Endothelial cell of umbilical vein (primary cell): ENCODE measurements at regions not wholly inside any gene's neighbourhood (a gene's known extent, or its start where the extent isn't known, plus 50 kb on each side); places are given as distances from the start of the nearest gene placed in this dataset.

Experiments used
- BruUV-seq: library from RNA; stranded (reverse); fragments of 400-500 nt; replicated peaks from 2 replicates; lab custom pipeline; 2021; lab: Mats Ljungman, UMichigan
- CTCF ChIA-PET: fragments of 300-600, 350-600 bp; sonication (Branson Sonifier 250); formaldehyde crosslinking; loops from one replicate; lab custom pipeline; 2021; ENCODE audit warnings: antibody characterized with exemption, inconsistent platforms; lab: Charles Lee
- POLR2A ChIA-PET: fragments of 300-600, 350-600 bp; sonication (Branson Sonifier 250); formaldehyde crosslinking; loops from one replicate; lab custom pipeline; 2021; ENCODE audit warnings: antibody characterized with exemption, inconsistent platforms; lab: Charles Lee
- DNase-seq: peaks from one replicate; pipeline ENCODE4 v3.0.0-alpha.2; 2011; ENCODE audit warnings: low read depth, low spot score
- FAIRE-seq: peaks from 2 replicates; lab custom pipeline; 2011; peaks lifted over from hg19 to GRCh38; lab: Jason Lieb, UNC
- H2AFZ ChIP-seq: 2 replicates; pipeline ENCODE4 v1.6.0; 2012; ENCODE audit warnings: low read depth, low read length, control low read depth, inconsistent platforms
- H3K27ac ChIP-seq: 2 replicates; pipeline ENCODE4 v1.5.1; 2011; ENCODE audit warnings: low read depth, mild to moderate bottlenecking, control low read depth, low read length, moderate library complexity; ENCODE audit not compliant: insufficient read depth
- H3K27me3 ChIP-seq, 2 experiments: 2 replicates each; pipeline versions ENCODE4 v1.6.0 to v1.6.1; 2011; ENCODE audit warnings: low read length in 2 of 2, mixed read lengths in 1 of 2; ENCODE audit not compliant: control insufficient read depth in 2 of 2, insufficient read depth in 2 of 2
- H3K36me3 ChIP-seq, 2 experiments: 2 replicates in 1 of 2; 3 replicates in 1 of 2; pipeline ENCODE4 v1.5.1; 2011; ENCODE audit warnings: low read length in 2 of 2, mild to moderate bottlenecking in 1 of 2, moderate library complexity in 1 of 2; ENCODE audit not compliant: control insufficient read depth in 2 of 2, insufficient read depth in 2 of 2; ENCODE audit errors: extremely low read depth in 1 of 2
- H3K4me1 ChIP-seq: 3 replicates; pipeline ENCODE4 v1.5.1; 2011; ENCODE audit warnings: mild to moderate bottlenecking, low read length; ENCODE audit not compliant: control insufficient read depth, insufficient read depth; ENCODE audit errors: extremely low read depth
- H3K4me2 ChIP-seq: 2 replicates; pipeline ENCODE4 v1.6.1; 2011; ENCODE audit warnings: low read length, control low read depth, mixed read lengths; ENCODE audit not compliant: insufficient read depth
- H3K4me3 ChIP-seq, 3 experiments: fragments of 200-600 bp in 1 of 3; sonication (generic), shearing (Covaris generic) in 1 of 3; replicated peaks in 1 of 3; 2 replicates each; pipeline ENCODE4 v1.5.1; 2011 to 2016; ENCODE audit warnings: control low read depth in 3 of 3, low read length in 3 of 3, mild to moderate bottlenecking in 2 of 3, inconsistent platforms in 1 of 3, low read depth in 1 of 3, moderate library complexity in 1 of 3; ENCODE audit not compliant: insufficient read depth in 1 of 3
- H3K79me2 ChIP-seq: 2 replicates; pipeline ENCODE4 v1.6.0; 2012; ENCODE audit warnings: low read length, inconsistent platforms; ENCODE audit not compliant: control insufficient read depth, insufficient read depth
- H3K9ac ChIP-seq: replicated peaks from 2 replicates; pipeline ENCODE3; 2011; ENCODE audit warnings: low read length, control low read depth; ENCODE audit not compliant: insufficient read depth; ENCODE audit errors: extremely low read depth
- H3K9me1 ChIP-seq: replicated peaks from 3 replicates; pipeline ENCODE4 v1.6.0; 2011; ENCODE audit warnings: mild to moderate bottlenecking, low read length; ENCODE audit not compliant: control insufficient read depth, insufficient read depth; ENCODE audit errors: extremely low read depth
- H3K9me3 ChIP-seq: replicated peaks from 2 replicates; pipeline ENCODE4 v1.5.1; 2012; ENCODE audit warnings: low read length, inconsistent platforms; ENCODE audit not compliant: control insufficient read depth, insufficient read depth
- H4K20me1 ChIP-seq: replicated peaks from 2 replicates; pipeline ENCODE3; 2011; ENCODE audit warnings: mild to moderate bottlenecking, low read length; ENCODE audit not compliant: control insufficient read depth, insufficient read depth; ENCODE audit errors: extremely low read depth
- EZH2 ChIP-seq: IDR thresholded peaks from 2 replicates; pipeline ENCODE4 v1.6.1; 2012; ENCODE audit warnings: borderline replicate concordance, low read depth, mild to moderate bottlenecking, moderate library complexity, low read length, inconsistent platforms; ENCODE audit not compliant: severe bottlenecking
- FOS ChIP-seq: IDR thresholded peaks from 2 replicates; pipeline ENCODE4 v1.6.1; 2011; ENCODE audit warnings: mild to moderate bottlenecking, low read length, moderate library complexity, borderline replicate concordance; ENCODE audit not compliant: insufficient read depth
- GATA2 ChIP-seq: IDR thresholded peaks from 2 replicates; pipeline ENCODE4 v1.7.0; 2011; ENCODE audit warnings: low read depth, mild to moderate bottlenecking, moderate library complexity, mixed read lengths, low read length; ENCODE audit not compliant: insufficient read length, insufficient read depth
- JUN ChIP-seq: IDR thresholded peaks from 2 replicates; pipeline ENCODE4 v1.6.1; 2011; ENCODE audit warnings: borderline replicate concordance, low read depth; ENCODE audit not compliant: insufficient read length, insufficient read depth
- MYC ChIP-seq: IDR thresholded peaks from one replicate; pipeline ENCODE4 v1.6.1; 2011; ENCODE audit warnings: mild to moderate bottlenecking, low read depth, low read length
- POLR2A ChIP-seq: IDR thresholded peaks from 2 replicates; pipeline ENCODE4 v1.6.1; 2012; ENCODE audit warnings: low read depth, mild to moderate bottlenecking, control low read depth, low read length
- dilution Hi-C: fragments of 300-500 bp; cut with MboI; formaldehyde crosslinking; loops from one replicate; pipeline ENCODE4 v1.15.0; 2019; ENCODE audit warnings: low sequenced_read_pairs; ENCODE audit not compliant: extremely low pct_ligation_motif_present
- intact Hi-C: fragments of 100-400 bp; cut with micrococcal nuclease; formaldehyde crosslinking; loops from one replicate; pipeline ENCODE4 v1.10.0; 2022
- TF ChIP-seq, protein P1 (sequence below), 2 donors: IDR thresholded peaks; 1 replicate in 1 of 2; 2 replicates in 1 of 2; pipeline ENCODE4 v1.5.1; 2011; ENCODE audit warnings: low read length in 2 of 2, mild to moderate bottlenecking in 2 of 2, moderate library complexity in 2 of 2, control low read depth in 1 of 2, inconsistent platforms in 1 of 2, low read depth in 1 of 2; ENCODE audit not compliant: insufficient read depth in 1 of 2; ENCODE audit errors: extremely low read depth in 1 of 2

DNA sequence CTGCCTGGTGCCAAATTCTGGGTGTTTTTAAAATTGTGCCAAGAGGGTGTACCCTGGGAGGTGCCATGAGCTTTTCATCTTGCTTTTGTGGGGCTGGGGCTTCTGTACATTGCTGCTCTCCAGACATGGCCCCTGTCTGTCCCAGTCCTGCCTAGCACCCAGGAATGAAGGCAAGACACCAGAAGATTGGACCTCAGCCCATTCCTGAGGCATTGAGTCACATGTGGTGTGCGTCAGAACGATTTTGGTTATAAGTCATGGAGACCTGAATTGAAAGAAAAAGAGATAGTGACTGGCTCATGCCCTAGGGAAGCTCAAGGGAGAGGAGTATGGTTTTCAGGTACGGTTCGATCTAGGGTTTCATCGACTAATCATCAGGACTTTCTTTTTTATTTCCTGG is 493.2 kb downstream of the TYW1 start:
- no peak overlapping the region for H2AFZ ChIP-seq
- H3K4me2 ChIP-seq: no peak overlapping the region
- H3K9ac ChIP-seq: no peak overlapping the region
- BruUV-seq: no TSS peak
- H3K36me3 ChIP-seq: no peaks in the 10 kb centered on the region
- no peaks in the 10 kb centered on the region for H3K4me1 ChIP-seq
- no peaks in the 10 kb centered on the region for H4K20me1 ChIP-seq
- H3K27ac ChIP-seq: no peak overlapping the region
- no peak for TF ChIP-seq MYC
- TF ChIP-seq EZH2: no peak
- TF ChIP-seq, protein P1, sequence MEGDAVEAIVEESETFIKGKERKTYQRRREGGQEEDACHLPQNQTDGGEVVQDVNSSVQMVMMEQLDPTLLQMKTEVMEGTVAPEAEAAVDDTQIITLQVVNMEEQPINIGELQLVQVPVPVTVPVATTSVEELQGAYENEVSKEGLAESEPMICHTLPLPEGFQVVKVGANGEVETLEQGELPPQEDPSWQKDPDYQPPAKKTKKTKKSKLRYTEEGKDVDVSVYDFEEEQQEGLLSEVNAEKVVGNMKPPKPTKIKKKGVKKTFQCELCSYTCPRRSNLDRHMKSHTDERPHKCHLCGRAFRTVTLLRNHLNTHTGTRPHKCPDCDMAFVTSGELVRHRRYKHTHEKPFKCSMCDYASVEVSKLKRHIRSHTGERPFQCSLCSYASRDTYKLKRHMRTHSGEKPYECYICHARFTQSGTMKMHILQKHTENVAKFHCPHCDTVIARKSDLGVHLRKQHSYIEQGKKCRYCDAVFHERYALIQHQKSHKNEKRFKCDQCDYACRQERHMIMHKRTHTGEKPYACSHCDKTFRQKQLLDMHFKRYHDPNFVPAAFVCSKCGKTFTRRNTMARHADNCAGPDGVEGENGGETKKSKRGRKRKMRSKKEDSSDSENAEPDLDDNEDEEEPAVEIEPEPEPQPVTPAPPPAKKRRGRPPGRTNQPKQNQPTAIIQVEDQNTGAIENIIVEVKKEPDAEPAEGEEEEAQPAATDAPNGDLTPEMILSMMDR (IDR thresholded peaks at IDR 0.05; ENCODE audit: extremely low read depth in 1 of 2, insufficient read depth in 1 of 2, low read depth in 1 of 2, low read length in 2 of 2): no peak
- no peak for TF ChIP-seq FOS
- no peak for TF ChIP-seq JUN
- TF ChIP-seq GATA2: no peak
- H3K9me1 ChIP-seq: no peaks in the 10 kb centered on the region
- no peak for DNase-seq
- H3K27me3 ChIP-seq: no peaks in the 10 kb centered on the region
- H3K9me3 ChIP-seq: no peaks in the 10 kb centered on the region
- no peak for FAIRE-seq
- no peaks in the 10 kb centered on the region for H3K79me2 ChIP-seq
- H3K4me3 ChIP-seq: no peak overlapping the region
- POLR2A ChIA-PET: no interaction called here
- intact Hi-C loops: no loop called here
- dilution Hi-C loops: no loop called here
- CTCF ChIA-PET: no interaction called here

DNA sequence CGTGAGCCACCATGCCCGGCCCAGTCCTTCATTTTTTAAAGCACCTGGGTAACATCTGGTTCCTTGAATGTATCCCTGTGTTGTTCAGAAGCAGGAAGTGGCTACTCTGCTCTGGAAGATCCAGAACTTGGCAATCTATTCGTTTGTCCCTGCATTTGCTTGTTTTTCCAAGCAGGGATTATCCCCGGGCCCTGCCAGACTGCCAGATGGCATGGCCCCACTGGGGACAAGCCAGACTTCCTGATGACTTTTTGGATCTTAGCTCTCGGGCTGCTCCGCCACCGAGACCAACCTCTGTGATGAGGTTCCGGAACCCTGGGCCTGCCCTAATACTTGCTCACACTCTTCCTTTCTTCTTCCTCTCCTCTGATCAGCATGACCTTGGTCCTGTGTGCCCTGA is 496.7 kb downstream of the TYW1 start:
- intact Hi-C loops (no loop called here), dilution Hi-C loops (no loop called here)
- FAIRE-seq (no peak), DNase-seq (no peak)
- H3K4me1 ChIP-seq: no peaks in the 10 kb centered on the region
- CTCF ChIA-PET: no interaction called here
- BruUV-seq: no TSS peak
- H3K79me2 ChIP-seq: no peaks in the 10 kb centered on the region
- H3K36me3 ChIP-seq: no peaks in the 10 kb centered on the region
- H3K4me2 ChIP-seq: no peak overlapping the region
- H3K27me3 ChIP-seq: no peaks in the 10 kb centered on the region
- H3K9ac ChIP-seq: no peak overlapping the region
- POLR2A ChIA-PET: no interaction called here
- H3K9me1 ChIP-seq: no peaks in the 10 kb centered on the region
- no peak overlapping the region for H3K4me3 ChIP-seq
- TF ChIP-seq POLR2A (no peak), FOS (no peak)
- no peaks in the 10 kb centered on the region for H3K9me3 ChIP-seq
- H2AFZ ChIP-seq: no peak overlapping the region
- H4K20me1 ChIP-seq: no peaks in the 10 kb centered on the region
- no peak overlapping the region for H3K27ac ChIP-seq
